H9 (cell line): ENCODE measurements at regions not wholly inside any gene's neighbourhood (a gene's known extent, or its start where the extent isn't known, plus 50 kb on each side); places are given as distances from the start of the nearest gene placed in this dataset.

Experiments used
- DNase-seq: peaks from one replicate; pipeline ENCODE4 v3.0.0-alpha.2; 2017
- H2AFZ ChIP-seq: one replicate; pipeline ENCODE4 v1.6.1; 2013; ENCODE audit warnings: mild to moderate bottlenecking, low read length, control low read depth, moderate library complexity
- H2AK5ac ChIP-seq: 2 replicates; pipeline ENCODE4 v1.6.1; 2013; ENCODE audit warnings: low read length, control low read depth, mixed read lengths; ENCODE audit not compliant: insufficient read length
- H2BK120ac ChIP-seq: one replicate; pipeline ENCODE4 v1.6.1; 2013; ENCODE audit warnings: low read depth, mild to moderate bottlenecking, low read length, control low read depth, inconsistent platforms; ENCODE audit not compliant: poor library complexity, severe bottlenecking
- H2BK12ac ChIP-seq: 2 replicates; pipeline ENCODE4 v1.6.1; 2013; ENCODE audit warnings: low read length, control low read depth, mixed read lengths, low read depth; ENCODE audit not compliant: insufficient read length
- H2BK15ac ChIP-seq: 2 replicates; pipeline ENCODE4 v1.6.1; 2013; ENCODE audit warnings: low read depth, low read length, control low read depth
- H2BK20ac ChIP-seq: one replicate; pipeline ENCODE4 v1.6.1; 2013; ENCODE audit warnings: low read depth, mild to moderate bottlenecking, low read length, control low read depth, inconsistent platforms; ENCODE audit not compliant: poor library complexity, severe bottlenecking
- H2BK5ac ChIP-seq: 2 replicates; pipeline ENCODE4 v1.6.1; 2013; ENCODE audit warnings: low read length, control low read depth, mixed read lengths; ENCODE audit not compliant: insufficient read length
- H3K14ac ChIP-seq: 2 replicates; pipeline ENCODE4 v1.6.1; 2013; ENCODE audit warnings: low read length, control low read depth; ENCODE audit not compliant: insufficient read depth
- H3K18ac ChIP-seq: 2 replicates; pipeline ENCODE4 v1.6.1; 2013; ENCODE audit warnings: low read depth, mild to moderate bottlenecking, mixed read lengths, low read length, control low read depth; ENCODE audit not compliant: insufficient read length
- H3K23ac ChIP-seq: 2 replicates; pipeline ENCODE4 v1.6.1; 2013; ENCODE audit warnings: low read length, control low read depth, mixed read lengths, low read depth; ENCODE audit not compliant: insufficient read length
- H3K23me2 ChIP-seq: 2 replicates; pipeline ENCODE4 v1.6.1; 2013; ENCODE audit warnings: low read depth, mild to moderate bottlenecking, mixed read lengths, low read length, control low read depth; ENCODE audit not compliant: insufficient read length, poor library complexity, severe bottlenecking
- H3K27ac ChIP-seq: 2 replicates; pipeline ENCODE4 v1.5.1; 2013; ENCODE audit warnings: low read length, control low read depth, mixed read lengths, low read depth; ENCODE audit not compliant: insufficient read length
- H3K27me3 ChIP-seq: 2 replicates; pipeline ENCODE4 v1.6.1; 2013; ENCODE audit warnings: low read length, control low read depth, inconsistent platforms; ENCODE audit not compliant: insufficient read depth
- H3K4ac ChIP-seq: 2 replicates; pipeline ENCODE4 v1.6.1; 2013; ENCODE audit warnings: low read depth, mild to moderate bottlenecking, control low read depth, inconsistent platforms, low read length, moderate library complexity
- H3K4me1 ChIP-seq: 2 replicates; pipeline ENCODE4 v1.6.1; 2013; ENCODE audit warnings: low read length, control low read depth, inconsistent platforms; ENCODE audit not compliant: insufficient read depth
- H3K4me2 ChIP-seq: 2 replicates; pipeline ENCODE4 v1.6.1; 2013; ENCODE audit warnings: low read length, control low read depth, mixed read lengths; ENCODE audit not compliant: insufficient read length, insufficient read depth
- H3K56ac ChIP-seq: 2 replicates; pipeline ENCODE4 v1.6.1; 2013; ENCODE audit warnings: low read depth, mild to moderate bottlenecking, mixed read lengths, low read length, control low read depth; ENCODE audit not compliant: insufficient read length
- H3K79me1 ChIP-seq: 2 replicates; pipeline ENCODE4 v1.6.1; 2013; ENCODE audit warnings: low read depth, mild to moderate bottlenecking, moderate library complexity, low read length, control low read depth, inconsistent platforms; ENCODE audit not compliant: insufficient read depth, poor library complexity, severe bottlenecking
- H3K79me2 ChIP-seq: 2 replicates; pipeline ENCODE4 v1.6.1; 2013; ENCODE audit warnings: low read length, control low read depth, inconsistent platforms; ENCODE audit not compliant: insufficient read depth
- H3K9ac ChIP-seq: 2 replicates; pipeline ENCODE4 v1.6.1; 2013; ENCODE audit warnings: low read length, control low read depth, mixed read lengths; ENCODE audit not compliant: insufficient read length; ENCODE audit errors: extremely low read depth
- H3K9me3 ChIP-seq: one replicate; pipeline ENCODE4 v1.6.1; 2013; ENCODE audit warnings: low read depth, low read length, inconsistent platforms; ENCODE audit not compliant: control insufficient read depth
- H3T11ph ChIP-seq: one replicate; pipeline ENCODE4 v1.6.1; 2013; ENCODE audit warnings: mild to moderate bottlenecking, low read length, control low read depth, inconsistent platforms
- H4K20me1 ChIP-seq: one replicate; pipeline ENCODE4 v1.6.1; 2013; ENCODE audit not compliant: control insufficient read depth, insufficient read length, insufficient read depth
- H4K5ac ChIP-seq: 2 replicates; pipeline ENCODE4 v1.6.1; 2013; ENCODE audit warnings: low read depth, mild to moderate bottlenecking, mixed read lengths, low read length, control low read depth; ENCODE audit not compliant: insufficient read length
- H4K8ac ChIP-seq: replicated peaks from 2 replicates; pipeline ENCODE4 v1.6.1; 2013; ENCODE audit warnings: low read length, control low read depth, mixed read lengths, low read depth; ENCODE audit not compliant: insufficient read length
- H4K91ac ChIP-seq: 2 replicates; pipeline ENCODE4 v1.6.1; 2013; ENCODE audit warnings: low read depth, mild to moderate bottlenecking, moderate library complexity, mixed read lengths, low read length, control low read depth; ENCODE audit not compliant: insufficient read length
- H3K27ac Mint-ChIP-seq, 3 experiments: 2 replicates in 2 of 3; 3 replicates in 1 of 3; pipeline ENCODE4 v1.8.0; 2020 to 2021; ENCODE audit warnings: mixed read lengths in 3 of 3, mild to moderate bottlenecking in 1 of 3, moderate library complexity in 1 of 3
- H3K27me3 Mint-ChIP-seq: 2 replicates; pipeline ENCODE4 v1.8.0; 2021; ENCODE audit warnings: low read depth, mild to moderate bottlenecking, moderate library complexity, mixed read lengths
- H3K36me3 Mint-ChIP-seq, 3 experiments: 2 replicates in 2 of 3; 3 replicates in 1 of 3; pipeline ENCODE4 v1.8.0; 2020 to 2021; ENCODE audit warnings: low read depth in 3 of 3, mixed read lengths in 3 of 3; ENCODE audit not compliant: insufficient read depth in 1 of 3
- H3K4me1 Mint-ChIP-seq, 2 experiments: 2 replicates each; pipeline ENCODE4 v1.8.0; 2020; ENCODE audit warnings: mixed read lengths in 2 of 2
- H3K4me3 Mint-ChIP-seq, 2 experiments: 2 replicates in 1 of 2; 3 replicates in 1 of 2; pipeline ENCODE4 v1.8.0; 2020 to 2021; ENCODE audit warnings: mild to moderate bottlenecking in 2 of 2, mixed read lengths in 2 of 2, moderate library complexity in 1 of 2
- H3K9me3 Mint-ChIP-seq, 2 experiments: 2 replicates in 1 of 2; 3 replicates in 1 of 2; pipeline ENCODE4 v1.8.0; 2020; ENCODE audit warnings: mild to moderate bottlenecking in 2 of 2, mixed read lengths in 2 of 2, moderate library complexity in 1 of 2
- WGBS: extraction: QIAGEN DNeasy Blood & Tissue Kit; methylation state at CpG from one replicate; pipeline ENCODE4 v1.1.7; 2013; ENCODE audit warnings: missing lambda C conversion rate, low lambda C conversion rate, mixed read lengths; ENCODE audit not compliant: insufficient read length; ENCODE audit errors: extremely low coverage; 5-methylcytosine and 5-hydroxymethylcytosine counted together
- TF ChIP-seq, protein P1 (sequence below): fragments of 200-600 bp; sonication (generic); conservative IDR thresholded peaks from 3 replicates; pipeline ENCODE4 v1.8.0; 2021; ENCODE audit warnings: antibody characterized with exemption, mild to moderate bottlenecking

DNA sequence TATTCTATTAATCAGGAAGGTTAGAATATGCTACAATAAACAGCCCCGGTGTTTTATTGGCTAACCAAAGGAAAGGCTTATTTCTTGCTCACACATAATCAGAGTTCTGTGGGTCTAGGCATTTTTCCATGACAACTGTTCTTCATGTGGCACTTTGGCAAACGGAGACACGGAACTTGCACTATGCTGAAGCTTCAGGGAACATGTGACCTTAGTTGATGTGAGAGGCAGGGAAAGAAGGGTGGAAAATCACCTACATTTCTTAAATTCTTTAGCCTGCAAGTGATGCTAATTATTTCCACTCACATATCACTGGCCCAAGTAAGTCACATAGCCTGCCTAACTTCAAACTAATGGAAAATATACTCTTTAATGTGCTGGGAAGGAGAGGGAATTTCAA lies 344.6 kb downstream of the SV2B start:
- Histone ChIP-seq H4K8ac (no peak overlapping the region), H3K79me2 (no peaks in the 10 kb centered on the region), H3K4me2 (no peak overlapping the region), H4K91ac (no peak overlapping the region), H2AK5ac (no peak overlapping the region), H3K14ac (no peak overlapping the region), H3K79me1 (no peaks in the 10 kb centered on the region), H3K9ac (no peak overlapping the region), H2BK12ac (no peak overlapping the region), H3T11ph (no peak overlapping the region), H2BK5ac (no peak overlapping the region), H3K56ac (no peak overlapping the region), H3K27ac (no peak overlapping the region), H2BK15ac (no peak overlapping the region), H3K27me3 (no peaks in the 10 kb centered on the region), H4K5ac (no peak overlapping the region), H2BK20ac (no peak overlapping the region), H3K23ac (no peak overlapping the region), H2BK120ac (no peak overlapping the region), H2AFZ (no peak overlapping the region), H3K9me3 (no peaks in the 10 kb centered on the region), H3K4me1 (no peaks in the 10 kb centered on the region), H3K18ac (no peak overlapping the region), H3K23me2 (no peaks in the 10 kb centered on the region), H3K4ac (no peak overlapping the region), H4K20me1 (no peaks in the 10 kb centered on the region)
- H3K4me1 Mint-ChIP-seq = no peaks in the 10 kb centered on the region; a peak in 1 of 4 replicates
- no peaks in the 10 kb centered on the region for H3K27me3 Mint-ChIP-seq
- no peak overlapping the region for H3K27ac Mint-ChIP-seq
- no CpG with 5 or more reads among the region's 3 CpGs for WGBS
- no peak overlapping the region for H3K4me3 Mint-ChIP-seq
- H3K9me3 Mint-ChIP-seq = peaks cover 0 to 2% of the 10 kb centered on the region in 2 experiments; a peak in 1 of 5 replicates
- TF ChIP-seq, protein P1, sequence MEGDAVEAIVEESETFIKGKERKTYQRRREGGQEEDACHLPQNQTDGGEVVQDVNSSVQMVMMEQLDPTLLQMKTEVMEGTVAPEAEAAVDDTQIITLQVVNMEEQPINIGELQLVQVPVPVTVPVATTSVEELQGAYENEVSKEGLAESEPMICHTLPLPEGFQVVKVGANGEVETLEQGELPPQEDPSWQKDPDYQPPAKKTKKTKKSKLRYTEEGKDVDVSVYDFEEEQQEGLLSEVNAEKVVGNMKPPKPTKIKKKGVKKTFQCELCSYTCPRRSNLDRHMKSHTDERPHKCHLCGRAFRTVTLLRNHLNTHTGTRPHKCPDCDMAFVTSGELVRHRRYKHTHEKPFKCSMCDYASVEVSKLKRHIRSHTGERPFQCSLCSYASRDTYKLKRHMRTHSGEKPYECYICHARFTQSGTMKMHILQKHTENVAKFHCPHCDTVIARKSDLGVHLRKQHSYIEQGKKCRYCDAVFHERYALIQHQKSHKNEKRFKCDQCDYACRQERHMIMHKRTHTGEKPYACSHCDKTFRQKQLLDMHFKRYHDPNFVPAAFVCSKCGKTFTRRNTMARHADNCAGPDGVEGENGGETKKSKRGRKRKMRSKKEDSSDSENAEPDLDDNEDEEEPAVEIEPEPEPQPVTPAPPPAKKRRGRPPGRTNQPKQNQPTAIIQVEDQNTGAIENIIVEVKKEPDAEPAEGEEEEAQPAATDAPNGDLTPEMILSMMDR = no peak
- H3K36me3 Mint-ChIP-seq = no peaks in the 10 kb centered on the region; a peak in 2 of 7 replicates
- no peak for DNase-seq
